ENCODE measurements at regions not wholly inside any gene's neighbourhood (a gene's known extent, or its start where the extent isn't known, plus 50 kb on each side); places are given as distances from the start of the nearest gene placed in this dataset.

DNA sequence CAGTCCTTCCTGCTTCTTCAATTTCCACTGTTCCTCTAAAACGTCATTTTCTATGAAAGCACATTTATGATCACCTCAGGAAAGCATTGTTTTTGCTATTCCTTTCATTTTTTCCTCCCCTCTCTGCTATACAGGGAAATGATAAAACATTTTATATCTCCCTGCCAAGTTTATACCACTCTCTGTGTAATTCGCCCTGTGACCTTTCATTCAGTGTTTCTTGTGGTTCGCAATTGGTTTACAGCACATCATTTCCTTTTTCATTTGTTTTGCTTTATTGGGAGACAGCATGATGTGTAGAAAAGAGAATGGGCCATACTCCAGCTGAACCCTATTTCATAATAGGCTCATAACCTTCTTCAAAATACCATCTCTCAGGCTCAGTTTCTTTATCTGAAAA is 99.9 kb upstream of the RAPGEF2 start:
- H3K27me3 Mint-ChIP-seq, result peaks cover 35% of the 10 kb centered on the region
- H3K4me1 ChIP-seq (ENCODE audit: control insufficient read depth in 2 of 2, insufficient read depth in 2 of 2, low read length in 2 of 2), result no peaks in the 10 kb centered on the region
- no peaks in the 10 kb centered on the region for H3K9me3 Mint-ChIP-seq (ENCODE audit: insufficient read depth)
- H3K27ac Mint-ChIP-seq, result no peak overlapping the region
- WGBS (ENCODE audit: insufficient coverage), result 78% methylated on average over 2 of the region's 3 CpGs
- ChIA-PET CTCF (interaction anchor here (0.6 kb wide), 1 partner anchor 197 kb away, joined by 4 read pairs; no protein-coding TSS in a partner anchor), POLR2A (no interaction called here)
- DNase-seq (no peak), ATAC-seq (ENCODE audit: low read depth) (no peak)
- H3K9me3 ChIP-seq (ENCODE audit: control extremely low read depth in 1 of 3, control insufficient read depth in 2 of 3, insufficient read depth in 1 of 3, low read length in 2 of 3), result peaks cover 0 to 1% (median 0%) of the 10 kb centered on the region in 3 donors
- TF ChIP-seq, protein P1, sequence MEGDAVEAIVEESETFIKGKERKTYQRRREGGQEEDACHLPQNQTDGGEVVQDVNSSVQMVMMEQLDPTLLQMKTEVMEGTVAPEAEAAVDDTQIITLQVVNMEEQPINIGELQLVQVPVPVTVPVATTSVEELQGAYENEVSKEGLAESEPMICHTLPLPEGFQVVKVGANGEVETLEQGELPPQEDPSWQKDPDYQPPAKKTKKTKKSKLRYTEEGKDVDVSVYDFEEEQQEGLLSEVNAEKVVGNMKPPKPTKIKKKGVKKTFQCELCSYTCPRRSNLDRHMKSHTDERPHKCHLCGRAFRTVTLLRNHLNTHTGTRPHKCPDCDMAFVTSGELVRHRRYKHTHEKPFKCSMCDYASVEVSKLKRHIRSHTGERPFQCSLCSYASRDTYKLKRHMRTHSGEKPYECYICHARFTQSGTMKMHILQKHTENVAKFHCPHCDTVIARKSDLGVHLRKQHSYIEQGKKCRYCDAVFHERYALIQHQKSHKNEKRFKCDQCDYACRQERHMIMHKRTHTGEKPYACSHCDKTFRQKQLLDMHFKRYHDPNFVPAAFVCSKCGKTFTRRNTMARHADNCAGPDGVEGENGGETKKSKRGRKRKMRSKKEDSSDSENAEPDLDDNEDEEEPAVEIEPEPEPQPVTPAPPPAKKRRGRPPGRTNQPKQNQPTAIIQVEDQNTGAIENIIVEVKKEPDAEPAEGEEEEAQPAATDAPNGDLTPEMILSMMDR (IDR thresholded peaks at IDR 0.05), result no peak
- TF ChIP-seq EZH2 (IDR thresholded peaks at IDR 0.05; ENCODE audit: borderline replicate concordance, insufficient read depth, low read depth, low read length, poor library complexity, severe bottlenecking), result no peak
- H3K4me3 ChIP-seq (ENCODE audit: control extremely low read depth in 1 of 5, extremely low read depth in 1 of 5, insufficient read depth in 1 of 5, low read depth in 2 of 5, low read length in 4 of 5), result no peak overlapping the region
- H3K36me3 ChIP-seq (replicated peaks in 1 of 2; ENCODE audit: control extremely low read depth in 1 of 2, control insufficient read depth in 1 of 2, extremely low read depth in 1 of 2, insufficient read depth in 2 of 2, low read length in 1 of 2), result no peaks in the 10 kb centered on the region
- H2AFZ ChIP-seq (ENCODE audit: insufficient read depth, low read depth, low read length, poor library complexity, severe bottlenecking), result no peak overlapping the region
- no peaks in the 10 kb centered on the region for H4K20me1 ChIP-seq (ENCODE audit: control insufficient read depth, insufficient read depth, low read length, poor library complexity, severe bottlenecking)
- no peak overlapping the region for H3K27ac ChIP-seq (ENCODE audit: low read length in 2 of 2)
- no peaks in the 10 kb centered on the region for H3K4me1 Mint-ChIP-seq
- no peak overlapping the region for H3K9ac ChIP-seq (ENCODE audit: low read length)
- H3K27me3 ChIP-seq (replicated peaks in 1 of 4; ENCODE audit: control extremely low read depth in 1 of 4, control insufficient read depth in 3 of 4, insufficient read depth in 4 of 4, low read length in 3 of 4), result peaks cover 0 to 3% (median 0%) of the 10 kb centered on the region in 4 experiments
- no peaks in the 10 kb centered on the region for H3K79me2 ChIP-seq (ENCODE audit: control insufficient read depth, insufficient read depth, low read length)
- H3K4me2 ChIP-seq (replicated peaks; ENCODE audit: low read depth, low read length, poor library complexity, severe bottlenecking), result no peak overlapping the region
- H3K4me3 Mint-ChIP-seq, result no peak overlapping the region
- intact Hi-C loops (cut with micrococcal nuclease), result no loop called here

DNA sequence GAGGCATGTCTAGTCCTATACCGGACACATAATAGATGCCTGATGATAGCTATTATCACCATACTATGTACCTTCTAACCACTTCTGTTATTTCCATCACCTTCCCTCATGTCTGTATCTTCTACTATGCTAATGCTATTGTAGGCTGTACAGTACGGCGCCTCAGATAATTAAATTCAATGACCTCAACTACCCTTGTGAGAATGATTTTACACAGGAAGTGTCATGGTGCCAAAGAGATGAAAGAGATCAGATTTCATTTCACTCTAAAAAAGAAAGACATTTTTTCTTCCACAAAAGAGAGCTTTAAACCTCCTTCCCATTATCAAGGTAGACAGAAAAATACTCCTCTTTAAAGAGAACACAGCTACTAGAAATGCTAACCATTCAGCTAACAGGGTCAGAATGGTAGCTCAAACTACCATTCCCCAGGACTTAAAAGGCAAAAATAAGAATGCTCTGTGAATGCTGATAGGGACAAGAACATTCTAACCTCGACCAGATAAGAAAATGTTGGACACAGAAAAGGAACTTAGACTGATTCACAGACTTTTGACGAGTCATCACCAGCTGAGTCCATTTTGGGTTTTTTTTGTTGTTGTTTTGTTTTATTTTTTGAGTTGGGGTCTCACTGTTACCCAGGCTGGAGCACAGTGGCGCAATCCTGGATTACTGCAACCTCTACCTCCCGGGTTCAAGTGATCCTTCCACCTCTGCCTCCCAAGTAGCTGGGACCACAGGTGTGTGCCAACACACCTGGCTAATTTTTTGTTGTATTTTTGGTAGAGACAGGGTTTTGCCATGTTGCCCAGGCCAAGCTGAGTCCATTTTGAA is 99.2 kb upstream of the RAPGEF2 start:
- Histone ChIP-seq H3K9ac (ENCODE audit: low read length) (no peak overlapping the region), H3K36me3 (replicated peaks in 1 of 2; ENCODE audit: control extremely low read depth in 1 of 2, control insufficient read depth in 1 of 2, extremely low read depth in 1 of 2, insufficient read depth in 2 of 2, low read length in 1 of 2) (no peaks in the 10 kb centered on the region), H3K27me3 (replicated peaks in 1 of 4; ENCODE audit: control extremely low read depth in 1 of 4, control insufficient read depth in 3 of 4, insufficient read depth in 4 of 4, low read length in 3 of 4) (peaks cover 0 to 3% (median 0%) of the 10 kb centered on the region in 4 experiments), H3K4me1 (ENCODE audit: control insufficient read depth in 2 of 2, insufficient read depth in 2 of 2, low read length in 2 of 2) (no peaks in the 10 kb centered on the region), H3K27ac (ENCODE audit: low read length in 2 of 2) (no peak overlapping the region), H2AFZ (ENCODE audit: insufficient read depth, low read depth, low read length, poor library complexity, severe bottlenecking) (no peak overlapping the region), H3K79me2 (ENCODE audit: control insufficient read depth, insufficient read depth, low read length) (no peaks in the 10 kb centered on the region), H3K4me3 (ENCODE audit: control extremely low read depth in 1 of 5, extremely low read depth in 1 of 5, insufficient read depth in 1 of 5, low read depth in 2 of 5, low read length in 4 of 5) (no peak overlapping the region), H3K9me3 (ENCODE audit: control extremely low read depth in 1 of 3, control insufficient read depth in 2 of 3, insufficient read depth in 1 of 3, low read length in 2 of 3) (peaks cover 0 to 1% (median 0%) of the 10 kb centered on the region in 3 donors), H3K4me2 (replicated peaks; ENCODE audit: low read depth, low read length, poor library complexity, severe bottlenecking) (no peak overlapping the region), H4K20me1 (ENCODE audit: control insufficient read depth, insufficient read depth, low read length, poor library complexity, severe bottlenecking) (no peaks in the 10 kb centered on the region)
- no peak overlapping the region for H3K27ac Mint-ChIP-seq
- no peaks in the 10 kb centered on the region for H3K4me1 Mint-ChIP-seq
- ChIA-PET CTCF (interaction anchor here (0.6 to 1.3 kb wide), 3 partner anchors 14 to 822 kb away, joined by 3 to 4 read pairs (median 4); no protein-coding TSS in a partner anchor), POLR2A (no interaction called here)
- DNase-seq, result no peak
- intact Hi-C loops (cut with micrococcal nuclease), result no loop called here
- TF ChIP-seq, protein P1 (IDR thresholded peaks at IDR 0.05), result no peak
- TF ChIP-seq EZH2 (IDR thresholded peaks at IDR 0.05; ENCODE audit: borderline replicate concordance, insufficient read depth, low read depth, low read length, poor library complexity, severe bottlenecking), result no peak
- ATAC-seq (ENCODE audit: low read depth), result no peak
- H3K27me3 Mint-ChIP-seq, result peaks cover 35% of the 10 kb centered on the region
- 100% methylated on average over 1 of the region's 7 CpGs for WGBS (ENCODE audit: insufficient coverage)
- no peaks in the 10 kb centered on the region for H3K9me3 Mint-ChIP-seq (ENCODE audit: insufficient read depth)
- no peak overlapping the region for H3K4me3 Mint-ChIP-seq

Measured in B cell (primary cell).